SK-N-SH (cell line): ENCODE measurements at regions not wholly inside any gene's neighbourhood (a gene's known extent, or its start where the extent isn't known, plus 50 kb on each side); places are given as distances from the start of the nearest gene placed in this dataset.

Experiments used
- NFIC ChIP-seq: IDR thresholded peaks from 2 replicates; pipeline ENCODE4 v1.4.0; 2012; ENCODE audit warnings: borderline replicate concordance
- POLR2AphosphoS5 ChIP-seq: IDR thresholded peaks from 2 replicates; pipeline ENCODE4 v1.6.1; 2012; ENCODE audit warnings: low read depth, low read length

DNA sequence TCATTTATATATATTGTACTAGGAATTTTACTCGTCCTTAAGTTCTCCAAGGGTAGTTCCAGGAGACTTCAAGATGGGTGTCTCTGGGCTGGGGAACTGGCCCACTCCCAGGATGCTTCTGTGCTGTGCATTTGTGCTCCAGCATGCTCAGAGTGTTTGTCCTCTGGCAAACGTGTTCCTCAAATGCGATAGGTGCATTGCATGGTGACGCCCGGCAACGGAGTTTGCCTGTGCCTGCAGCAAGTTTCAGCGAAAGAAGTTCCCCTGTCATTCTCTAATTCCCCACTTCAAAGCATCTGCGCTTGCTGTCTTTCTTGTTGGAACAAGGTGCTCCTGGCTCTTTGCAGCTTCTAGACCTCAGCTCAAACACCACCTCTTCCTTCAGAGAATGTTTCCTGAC is 465.1 kb downstream of the GALR1 start:
- TF ChIP-seq POLR2AphosphoS5 (no peak), NFIC (no peak)
